Lung (tissue), 11 donors: ENCODE measurements at regions not wholly inside any gene's neighbourhood (a gene's known extent, or its start where the extent isn't known, plus 50 kb on each side); places are given as distances from the start of the nearest gene placed in this dataset.

Source experiments
- ATAC-seq: fragments of 200-7000 bp; cut with Tn5 transposase; one replicate; pipeline ENCODE4 v1.9.1; 2020; ENCODE audit warnings: moderate number of reproducible peaks; ENCODE audit not compliant: insufficient read depth, low FRiP score
- DNase-seq, 3 donors: peaks; one replicate each; pipeline ENCODE4 v3.0.0-alpha.2; 2013 to 2017
- H3K27ac ChIP-seq, 2 donors: one replicate each; pipeline ENCODE4 v1.5.1; 2013; ENCODE audit warnings: mild to moderate bottlenecking in 2 of 2, moderate library complexity in 2 of 2, control low read depth in 1 of 2, inconsistent platforms in 1 of 2, low read depth in 1 of 2, low read length in 1 of 2
- H3K27me3 ChIP-seq, 3 donors: one replicate each; pipeline ENCODE4 v1.5.1; 2013; ENCODE audit warnings: low read length in 2 of 3; ENCODE audit not compliant: control insufficient read depth in 3 of 3, insufficient read depth in 3 of 3
- H3K36me3 ChIP-seq, 4 donors: one replicate each; pipeline ENCODE4 v1.5.1; 2013; ENCODE audit warnings: low read length in 4 of 4, mild to moderate bottlenecking in 1 of 4, moderate library complexity in 1 of 4; ENCODE audit not compliant: control insufficient read depth in 4 of 4, insufficient read depth in 4 of 4
- H3K4me1 ChIP-seq, 5 donors: one replicate each; pipeline ENCODE4 v1.5.1; 2013; ENCODE audit warnings: low read length in 5 of 5, mild to moderate bottlenecking in 2 of 5, moderate library complexity in 1 of 5; ENCODE audit not compliant: control insufficient read depth in 5 of 5, insufficient read depth in 5 of 5
- H3K4me3 ChIP-seq: one replicate; pipeline ENCODE4 v1.5.1; 2013; ENCODE audit warnings: mild to moderate bottlenecking, control low read depth, moderate library complexity
- H3K9ac ChIP-seq, 2 donors: one replicate each; pipeline ENCODE4 v1.5.1; 2013; ENCODE audit warnings: low read length in 2 of 2, control low read depth in 1 of 2; ENCODE audit not compliant: insufficient read depth in 1 of 2
- H3K9me3 ChIP-seq, 4 donors: one replicate each; pipeline ENCODE4 v1.5.1; 2013; ENCODE audit warnings: low read length in 3 of 4, mild to moderate bottlenecking in 1 of 4, moderate library complexity in 1 of 4; ENCODE audit not compliant: control insufficient read depth in 4 of 4, insufficient read depth in 3 of 4
- CTCF ChIP-seq: IDR thresholded peaks from 2 replicates; pipeline ENCODE4 v1.5.1; 2012; ENCODE audit warnings: mild to moderate bottlenecking; ENCODE audit errors: control extremely low read depth, extremely low read depth
- WGBS, 2 donors: extraction: QIAGEN DNeasy Blood & Tissue Kit; methylation state at CpG; one replicate each; pipeline ENCODE4 v1.1.7; 2013; 5-methylcytosine and 5-hydroxymethylcytosine counted together
- donor health status: control.
- donor health status: control.
- donor health status: Bipolar disorder and iron deficiency.
- donor health status: healthy.
- donor health status: DM: yes; HTN: yes; CAD: no.

DNA sequence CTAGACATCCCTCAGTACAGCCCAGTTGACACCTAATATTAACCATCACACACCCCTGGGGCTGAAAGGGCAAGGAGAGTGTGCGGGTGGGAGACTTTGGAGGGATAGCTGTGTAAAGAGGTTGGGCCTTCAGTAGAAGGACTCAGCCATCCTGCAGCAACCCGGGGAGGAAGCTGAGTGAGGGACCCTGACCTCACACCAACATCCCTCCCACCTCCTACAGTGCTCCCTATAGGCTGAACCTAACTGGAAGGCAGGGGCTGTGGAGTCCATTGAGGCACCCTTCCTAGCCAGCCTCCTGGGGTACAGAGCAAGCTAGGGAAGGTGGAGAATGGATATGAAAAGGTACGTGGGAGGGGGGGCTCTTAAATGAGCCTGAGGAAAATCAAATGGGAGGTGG, 276.3 kb downstream of the PTTG2 start:
- no peaks in the 10 kb centered on the region for H3K27me3 ChIP-seq
- no peaks in the 10 kb centered on the region for H3K9me3 ChIP-seq
- H3K27ac ChIP-seq, result no peak overlapping the region
- WGBS, 2 donors, result 94 to 98% methylated on average over 3 of the region's 3 CpGs
- no peak overlapping the region for H3K4me3 ChIP-seq
- peaks cover 0 to 3% (median 0%) of the 10 kb centered on the region in 5 donors for H3K4me1 ChIP-seq
- no peak for ATAC-seq
- no peaks in the 10 kb centered on the region for H3K36me3 ChIP-seq
- no peak for DNase-seq
- H3K9ac ChIP-seq, result no peak overlapping the region
- TF ChIP-seq CTCF, result no peak

DNA sequence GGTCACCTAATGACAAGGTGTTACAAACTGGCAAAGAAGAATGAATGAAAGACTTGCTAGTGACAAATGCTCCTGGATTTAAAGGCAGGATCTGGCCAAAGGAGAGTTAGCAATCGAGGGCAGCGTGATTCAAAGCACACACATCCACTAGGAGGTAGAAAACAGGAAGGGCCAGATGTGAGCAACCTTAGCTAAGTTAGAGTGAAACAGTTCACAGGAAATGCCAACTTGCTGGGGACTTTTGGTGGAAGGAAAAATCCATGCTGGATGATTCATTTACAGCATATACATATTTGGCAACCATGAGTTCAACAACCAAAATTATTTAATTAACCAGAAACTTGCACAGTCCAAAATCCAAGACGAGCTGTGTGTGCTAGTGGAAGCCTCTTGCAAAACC, 276.9 kb downstream of the PTTG2 start:
- no peak overlapping the region for H3K9ac ChIP-seq
- peaks cover 0 to 3% (median 0%) of the 10 kb centered on the region in 5 donors for H3K4me1 ChIP-seq
- no peaks in the 10 kb centered on the region for H3K9me3 ChIP-seq
- H3K4me3 ChIP-seq, result no peak overlapping the region
- TF ChIP-seq CTCF, result no peak
- 55 to 57% methylated on average over 3 of the region's 3 CpGs for WGBS, 2 donors
- H3K36me3 ChIP-seq, result no peaks in the 10 kb centered on the region
- ATAC-seq, result no peak
- no peak overlapping the region for H3K27ac ChIP-seq
- H3K27me3 ChIP-seq, result no peaks in the 10 kb centered on the region
- DNase-seq, result peak in 1 of 3 donors; percentile 13

GRCh38 chr4:38241541-38241940, 281.3 kb downstream of the PTTG2 start:
- Histone ChIP-seq H3K27me3 (no peaks in the 10 kb centered on the region), H3K4me3 (no peak overlapping the region), H3K36me3 (no peaks in the 10 kb centered on the region), H3K9ac (no peak overlapping the region), H3K4me1 (peaks cover 0 to 8% (median 0%) of the 10 kb centered on the region in 5 donors), H3K9me3 (peaks cover 0 to 3% (median 0%) of the 10 kb centered on the region in 4 donors), H3K27ac (no peak overlapping the region)
- ATAC-seq (no peak), DNase-seq (no peak)
- no peak for TF ChIP-seq CTCF
- WGBS, 2 donors, result 93 to 94% methylated on average over 2 of the region's 2 CpGs

- H3K9me3 ChIP-seq, result peaks cover 0 to 3% (median 0%) of the 10 kb centered on the region in 4 donors
- H3K27ac ChIP-seq, result no peak overlapping the region
- no peaks in the 10 kb centered on the region for H3K36me3 ChIP-seq
- no peak for ATAC-seq
- no peak overlapping the region for H3K4me3 ChIP-seq
- peaks cover 0 to 5% (median 0%) of the 10 kb centered on the region in 5 donors for H3K4me1 ChIP-seq
- DNase-seq, result no peak
- TF ChIP-seq CTCF, result no peak
- no peaks in the 10 kb centered on the region for H3K27me3 ChIP-seq
- H3K9ac ChIP-seq, result no peak overlapping the region
- WGBS, 2 donors, result 93 to 97% methylated on average over 4 of the region's 4 CpGs
Observed at GRCh38 chr4:38242101-38242500, 281.9 kb downstream of the PTTG2 start.
